HCT116 (cell line): ENCODE measurements at regions not wholly inside any gene's neighbourhood (a gene's known extent, or its start where the extent isn't known, plus 50 kb on each side); places are given as distances from the start of the nearest gene placed in this dataset.

Experiments
- ATAC-seq: fragments of 200-7000 bp; cut with Tn5 transposase; 2 replicates; pipeline ENCODE4 v1.9.1; 2020; ENCODE audit warnings: mild to moderate bottlenecking, moderate library complexity
- BruUV-seq: library from RNA; stranded (reverse); fragments of 400-500 nt; replicated peaks from 2 replicates; lab custom pipeline; 2021; lab: Mats Ljungman, UMichigan
- CTCF ChIA-PET: fragments of 300-600 bp; sonication (Branson Sonifier 250); formaldehyde crosslinking; loops from one replicate; lab custom pipeline; 2021; ENCODE audit warnings: antibody characterized with exemption; lab: Charles Lee
- POLR2A ChIA-PET: fragments of 300-600, 350-600 bp; sonication (Branson Sonifier 250); formaldehyde crosslinking; loops from one replicate; lab custom pipeline; 2021; ENCODE audit warnings: antibody characterized with exemption; lab: Charles Lee
- RAD21 ChIA-PET, 2 experiments: fragments of 300-600 bp; sonication (Branson Sonifier 250); formaldehyde crosslinking; loops; one replicate each; lab custom pipeline; 2023; ENCODE audit warnings: low total read pairs in 2 of 2; ENCODE audit not compliant: uncharacterized antibody in 2 of 2, unreplicated experiment in 2 of 2, low non-redundant PET in 1 of 2; lab: Charles Lee
- DNase-seq: peaks from one replicate; pipeline ENCODE4 v3.0.0-alpha.2; 2010; ENCODE audit warnings: low read depth, low spot score
- H2AFZ ChIP-seq: fragments of 200-600 bp; shearing (Covaris generic), sonication (generic); 2 replicates; pipeline ENCODE4 v1.6.1; 2017; ENCODE audit warnings: low read depth, mixed run types, mixed read lengths, antibody characterized with exemption, low read length; ENCODE audit not compliant: poor library complexity, severe bottlenecking
- H3K27ac ChIP-seq: 2 replicates; pipeline ENCODE4 v1.5.1; 2012; ENCODE audit warnings: low read depth, low read length
- H3K27me3 ChIP-seq: fragments of 200-600 bp; sonication (generic); 2 replicates; pipeline ENCODE4 v1.6.1; 2016; ENCODE audit warnings: mixed run types, low read length, mixed read lengths; ENCODE audit not compliant: insufficient read depth
- H3K36me3 ChIP-seq, 2 experiments: fragments of 200-500 bp in 1 of 2; fragments of 200-600 bp in 1 of 2; sonication (Bioruptor generic) in 1 of 2; sonication (generic) in 1 of 2; 2 replicates each; pipeline versions ENCODE4 v1.5.1 to v1.6.1; 2014 to 2016; ENCODE audit warnings: low read length in 2 of 2, inconsistent platforms in 1 of 2, mixed read lengths in 1 of 2, mixed run types in 1 of 2; ENCODE audit not compliant: insufficient read depth in 2 of 2, control insufficient read depth in 1 of 2
- H3K4me1 ChIP-seq, 2 experiments: fragments of 200-600 bp in 1 of 2; sonication (generic) in 1 of 2; 2 replicates each; pipeline versions ENCODE4 v1.5.1 to v1.6.1; 2012 to 2017; ENCODE audit warnings: low read length in 2 of 2, inconsistent platforms in 1 of 2, mild to moderate bottlenecking in 1 of 2, mixed read lengths in 1 of 2, mixed run types in 1 of 2, moderate library complexity in 1 of 2; ENCODE audit not compliant: insufficient read depth in 2 of 2, control insufficient read depth in 1 of 2
- H3K4me2 ChIP-seq: fragments of 200-600 bp; sonication (generic); 2 replicates; pipeline ENCODE4 v1.6.1; 2017; ENCODE audit warnings: mixed run types, low read length, mixed read lengths
- H3K4me3 ChIP-seq, 2 experiments: fragments of 200-600 bp in 1 of 2; sonication (generic) in 1 of 2; replicated peaks in 1 of 2; 2 replicates each; pipeline ENCODE4 v1.5.1; 2011 to 2016; ENCODE audit warnings: low read length in 2 of 2, control low read depth in 1 of 2, low read depth in 1 of 2, mild to moderate bottlenecking in 1 of 2, mixed read lengths in 1 of 2, mixed run types in 1 of 2
- H3K79me2 ChIP-seq: fragments of 200-600 bp; sonication (generic); 2 replicates; pipeline ENCODE4 v1.6.1; 2017; ENCODE audit warnings: mild to moderate bottlenecking, mixed run types, low read length, moderate library complexity, mixed read lengths; ENCODE audit not compliant: insufficient read depth
- H3K9ac ChIP-seq: fragments of 200-600 bp; sonication (generic); 2 replicates; pipeline ENCODE4 v1.6.1; 2016; ENCODE audit warnings: low read length, mixed read lengths
- H3K9me2 ChIP-seq: fragments of 200-600 bp; sonication (generic), shearing (Covaris generic); 2 replicates; pipeline ENCODE4 v1.6.1; 2017; ENCODE audit warnings: mixed run types, mild to moderate bottlenecking, moderate library complexity; ENCODE audit not compliant: insufficient read depth
- H3K9me3 ChIP-seq, 2 experiments: fragments of 200-500 bp in 1 of 2; fragments of 200-600 bp in 1 of 2; sonication (Bioruptor generic) in 1 of 2; sonication (generic) in 1 of 2; 2 replicates each; pipeline ENCODE4 v1.6.1; 2014 to 2017; ENCODE audit warnings: low read length in 2 of 2, mixed read lengths in 2 of 2, inconsistent platforms in 1 of 2, low read depth in 1 of 2, mild to moderate bottlenecking in 1 of 2, mixed run types in 1 of 2, moderate library complexity in 1 of 2; ENCODE audit not compliant: control insufficient read depth in 1 of 2, insufficient read depth in 1 of 2
- H4K20me1 ChIP-seq: fragments of 200-600 bp; sonication (generic), shearing (Covaris generic); 2 replicates; pipeline ENCODE4 v1.6.1; 2017; ENCODE audit warnings: mixed run types, mild to moderate bottlenecking, moderate library complexity; ENCODE audit not compliant: insufficient read depth
- CEBPB ChIP-seq: IDR thresholded peaks from 2 replicates; pipeline ENCODE4 v1.6.1; 2012; ENCODE audit warnings: low read depth
- EGR1 ChIP-seq: IDR thresholded peaks from 2 replicates; pipeline ENCODE4 v1.6.1; 2012; ENCODE audit warnings: low read depth
- ELF1 ChIP-seq: IDR thresholded peaks from 2 replicates; pipeline ENCODE4 v1.6.1; 2012; ENCODE audit warnings: low read depth, borderline replicate concordance
- EZH2 ChIP-seq: fragments of 200-600 bp; sonication (generic); IDR thresholded peaks from 2 replicates; pipeline ENCODE4 v1.6.1; 2017; ENCODE audit warnings: antibody characterized with exemption, mixed run types
- EZH2phosphoT487 ChIP-seq: fragments of 200-600 bp; IDR thresholded peaks from 2 replicates; pipeline ENCODE4 v1.6.1; 2018; ENCODE audit warnings: antibody characterized with exemption, borderline replicate concordance
- FOSL1 ChIP-seq: IDR thresholded peaks from 2 replicates; pipeline ENCODE4 v1.6.1; 2012; ENCODE audit warnings: low read depth
- JUND ChIP-seq: IDR thresholded peaks from 2 replicates; pipeline ENCODE4 v1.6.1; 2012
- MAX ChIP-seq: IDR thresholded peaks from 2 replicates; pipeline ENCODE4 v1.6.1; 2012
- POLR2A ChIP-seq: IDR thresholded peaks from 2 replicates; pipeline ENCODE4 v1.7.0; 2011; ENCODE audit warnings: borderline replicate concordance; ENCODE audit not compliant: insufficient read depth, insufficient read length; ENCODE audit errors: extremely low read depth
- POLR2AphosphoS5 ChIP-seq: IDR thresholded peaks from 2 replicates; pipeline ENCODE4 v1.6.1; 2011; ENCODE audit warnings: mild to moderate bottlenecking, low read depth, low read length, moderate library complexity
- RAD21 ChIP-seq: IDR thresholded peaks from 2 replicates; pipeline ENCODE4 v1.6.1; 2012; ENCODE audit warnings: low read depth, mild to moderate bottlenecking
- SIN3A ChIP-seq: IDR thresholded peaks from 2 replicates; pipeline ENCODE4 v1.6.1; 2012; ENCODE audit warnings: low read depth
- SRF ChIP-seq: IDR thresholded peaks from 2 replicates; pipeline ENCODE4 v1.6.1; 2012; ENCODE audit warnings: low read depth
- TCF7L2 ChIP-seq: IDR thresholded peaks from 2 replicates; pipeline ENCODE4 v1.7.0; 2011; ENCODE audit warnings: borderline replicate concordance, inconsistent platforms; ENCODE audit not compliant: insufficient read depth, insufficient read length; ENCODE audit errors: extremely low read depth
- ZBTB33 ChIP-seq: IDR thresholded peaks from 2 replicates; pipeline ENCODE4 v1.6.1; 2011; ENCODE audit warnings: mild to moderate bottlenecking, low read length, moderate library complexity; ENCODE audit not compliant: insufficient replicate concordance; ENCODE audit errors: extremely low read depth
- ZFX ChIP-seq: fragments of 450-650 bp; IDR thresholded peaks from 2 replicates; pipeline ENCODE4 v1.6.1; 2017
- ZNF274 ChIP-seq: fragments of 200-500 bp; sonication (Bioruptor generic); IDR thresholded peaks from 2 replicates; pipeline ENCODE4 v1.6.1; 2014; ENCODE audit warnings: mild to moderate bottlenecking, low read depth, low read length, inconsistent platforms
- intact Hi-C: fragments of 100-400 bp; cut with micrococcal nuclease; formaldehyde crosslinking; loops from 2 replicates; pipeline ENCODE4 v1.10.0; 2022
- TF ChIP-seq, protein P1 (sequence below), 3 experiments: fragments of 200-600 bp in 1 of 3; sonication (generic) in 1 of 3; IDR thresholded peaks in 2 of 3; conservative IDR thresholded peaks in 1 of 3; 2 replicates each; pipeline ENCODE4 v1.5.1; 2012 to 2017; ENCODE audit warnings: low read depth in 2 of 3, low read length in 2 of 3, antibody characterized with exemption in 1 of 3, borderline replicate concordance in 1 of 3, control low read depth in 1 of 3, mild to moderate bottlenecking in 1 of 3, mixed read lengths in 1 of 3, mixed run types in 1 of 3, moderate library complexity in 1 of 3; ENCODE audit not compliant: insufficient read depth in 1 of 3
- TF ChIP-seq, protein P2 (sequence below): IDR thresholded peaks from 2 replicates; pipeline ENCODE4 v1.6.1; 2012

GRCh38 chr4:62923783-62924182 lies 1485.5 kb downstream of the TECRL start:
- intact Hi-C loops = no loop called here
- H3K27ac ChIP-seq = no peak overlapping the region

More at GRCh38 chr4:62923783-62924182, 1485.5 kb downstream of the TECRL start:
- RAD21 ChIA-PET = no interaction called here
- no peaks in the 10 kb centered on the region for H3K36me3 ChIP-seq
- no peak overlapping the region for H3K9ac ChIP-seq
- CTCF ChIA-PET = no interaction called here
- POLR2A ChIA-PET = no interaction called here
- no peaks in the 10 kb centered on the region for H3K9me2 ChIP-seq
- no peaks in the 10 kb centered on the region; the same call in 1 of the 2 replicates for H4K20me1 ChIP-seq
- no peaks in the 10 kb centered on the region for H3K79me2 ChIP-seq
- no peak overlapping the region for H3K4me2 ChIP-seq
- ATAC-seq = no peak
- H2AFZ ChIP-seq = no peak overlapping the region
- no peaks in the 10 kb centered on the region for H3K27me3 ChIP-seq
- no peak for DNase-seq
- no peak overlapping the region for H3K4me3 ChIP-seq
- TF ChIP-seq CEBPB = no peak
- TF ChIP-seq POLR2AphosphoS5 = no peak
- no peak for TF ChIP-seq SRF
- TF ChIP-seq MAX = no peak
- TF ChIP-seq ZBTB33 = no peak
- TF ChIP-seq POLR2A = no peak
- TF ChIP-seq EGR1 = no peak
- no peak for TF ChIP-seq EZH2phosphoT487
- TF ChIP-seq TCF7L2 = no peak
- TF ChIP-seq SIN3A = no peak
- TF ChIP-seq, protein P1, sequence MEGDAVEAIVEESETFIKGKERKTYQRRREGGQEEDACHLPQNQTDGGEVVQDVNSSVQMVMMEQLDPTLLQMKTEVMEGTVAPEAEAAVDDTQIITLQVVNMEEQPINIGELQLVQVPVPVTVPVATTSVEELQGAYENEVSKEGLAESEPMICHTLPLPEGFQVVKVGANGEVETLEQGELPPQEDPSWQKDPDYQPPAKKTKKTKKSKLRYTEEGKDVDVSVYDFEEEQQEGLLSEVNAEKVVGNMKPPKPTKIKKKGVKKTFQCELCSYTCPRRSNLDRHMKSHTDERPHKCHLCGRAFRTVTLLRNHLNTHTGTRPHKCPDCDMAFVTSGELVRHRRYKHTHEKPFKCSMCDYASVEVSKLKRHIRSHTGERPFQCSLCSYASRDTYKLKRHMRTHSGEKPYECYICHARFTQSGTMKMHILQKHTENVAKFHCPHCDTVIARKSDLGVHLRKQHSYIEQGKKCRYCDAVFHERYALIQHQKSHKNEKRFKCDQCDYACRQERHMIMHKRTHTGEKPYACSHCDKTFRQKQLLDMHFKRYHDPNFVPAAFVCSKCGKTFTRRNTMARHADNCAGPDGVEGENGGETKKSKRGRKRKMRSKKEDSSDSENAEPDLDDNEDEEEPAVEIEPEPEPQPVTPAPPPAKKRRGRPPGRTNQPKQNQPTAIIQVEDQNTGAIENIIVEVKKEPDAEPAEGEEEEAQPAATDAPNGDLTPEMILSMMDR (IDR thresholded peaks at IDR 0.05 in 2 of 3, conservative IDR thresholded peaks at IDR 0.05 in 1 of 3; ENCODE audit: borderline replicate concordance in 1 of 3, insufficient read depth in 1 of 3, low read depth in 2 of 3, low read length in 2 of 3) = no peak
- TF ChIP-seq ZNF274 = no peak
- no peak for TF ChIP-seq ELF1
- no peak for TF ChIP-seq ZFX
- TF ChIP-seq JUND = no peak
- no peak for TF ChIP-seq EZH2
- no peak for TF ChIP-seq FOSL1
- TF ChIP-seq RAD21 = no peak
- TF ChIP-seq, protein P2, sequence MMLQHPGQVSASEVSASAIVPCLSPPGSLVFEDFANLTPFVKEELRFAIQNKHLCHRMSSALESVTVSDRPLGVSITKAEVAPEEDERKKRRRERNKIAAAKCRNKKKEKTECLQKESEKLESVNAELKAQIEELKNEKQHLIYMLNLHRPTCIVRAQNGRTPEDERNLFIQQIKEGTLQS = no peak
- H3K9me3 ChIP-seq = peaks cover 3 to 12% of the 10 kb centered on the region in 2 experiments; a peak in 3 of 4 replicates
- no TSS peak for BruUV-seq
- no peaks in the 10 kb centered on the region for H3K4me1 ChIP-seq
